WTC11 (cell line): ENCODE measurements at regions not wholly inside any gene's neighbourhood (a gene's known extent, or its start where the extent isn't known, plus 50 kb on each side); places are given as distances from the start of the nearest gene placed in this dataset.

ENCODE experiments used
- ATAC-seq: fragments of 200-7000 bp; cut with Tn5 transposase; 2 replicates; pipeline ENCODE4 v1.10.0; 2021; ENCODE audit warnings: mild to moderate bottlenecking, moderate library complexity
- CTCF ChIA-PET: fragments of 300-600 bp; sonication (Branson Sonifier 250); formaldehyde crosslinking; loops from one replicate; lab custom pipeline; 2021; ENCODE audit warnings: antibody characterized with exemption; lab: Charles Lee
- POLR2A ChIA-PET: fragments of 350-600 bp; sonication (Branson Sonifier 250); formaldehyde crosslinking; loops from one replicate; lab custom pipeline; 2021; ENCODE audit warnings: antibody characterized with exemption; lab: Charles Lee
- DNase-seq: peaks from one replicate; pipeline ENCODE4 v3.0.0; 2021; ENCODE audit warnings: low spot score
- H3K27ac Mint-ChIP-seq: 2 replicates; pipeline ENCODE4 v1.8.0; 2021; ENCODE audit warnings: mixed read lengths
- H3K27me3 Mint-ChIP-seq: 2 replicates; pipeline ENCODE4 v1.8.0; 2021; ENCODE audit warnings: low read depth, mild to moderate bottlenecking, moderate library complexity, mixed read lengths
- H3K36me3 Mint-ChIP-seq: 2 replicates; pipeline ENCODE4 v1.8.0; 2021; ENCODE audit warnings: mixed read lengths
- H3K4me1 Mint-ChIP-seq: 2 replicates; pipeline ENCODE4 v1.8.0; 2022; ENCODE audit warnings: mixed read lengths
- H3K4me3 Mint-ChIP-seq: 2 replicates; pipeline ENCODE4 v1.8.0; 2021; ENCODE audit warnings: mild to moderate bottlenecking, moderate library complexity, mixed read lengths
- H3K9me3 Mint-ChIP-seq: 2 replicates; pipeline ENCODE4 v1.8.0; 2021; ENCODE audit warnings: mixed read lengths
- ATF2 ChIP-seq: sonication (generic); formaldehyde crosslinking; IDR thresholded peaks from 2 replicates; pipeline ENCODE4 v1.8.1; 2022; ENCODE audit warnings: low read depth, missing genetic modification reagents, borderline replicate concordance
- CTCF ChIP-seq: fragments of 200-600 bp; IDR thresholded peaks from 2 replicates; pipeline ENCODE4 v1.8.0; 2022; ENCODE audit warnings: antibody characterized with exemption
- ETV6 ChIP-seq: sonication (generic); formaldehyde crosslinking; IDR thresholded peaks from 2 replicates; pipeline ENCODE4 v1.8.1; 2022; ENCODE audit warnings: mild to moderate bottlenecking, missing genetic modification reagents
- HMGXB4 ChIP-seq: sonication (generic); formaldehyde crosslinking; IDR thresholded peaks from 2 replicates; pipeline ENCODE4 v1.8.1; 2023; ENCODE audit warnings: mild to moderate bottlenecking, moderate library complexity, missing genetic modification reagents
- IRF1 ChIP-seq: sonication (generic); formaldehyde crosslinking; IDR thresholded peaks from 2 replicates; pipeline ENCODE4 v1.8.0; 2023; ENCODE audit warnings: missing genetic modification reagents
- JUN ChIP-seq: sonication (generic); formaldehyde crosslinking; IDR thresholded peaks from 2 replicates; pipeline ENCODE4 v1.8.0; 2023; ENCODE audit warnings: mild to moderate bottlenecking, missing genetic modification reagents
- NFE2L1 ChIP-seq: sonication (generic); formaldehyde crosslinking; IDR thresholded peaks from 2 replicates; pipeline ENCODE4 v1.8.1; 2023; ENCODE audit warnings: missing genetic modification reagents
- NFYB ChIP-seq: sonication (generic); formaldehyde crosslinking; conservative IDR thresholded peaks from 2 replicates; pipeline ENCODE4 v1.8.0; 2022; ENCODE audit warnings: low read depth, missing genetic modification reagents
- NR3C1 ChIP-seq: sonication (generic); formaldehyde crosslinking; conservative IDR thresholded peaks from 2 replicates; pipeline ENCODE4 v1.8.1; 2023; ENCODE audit warnings: low read depth, mild to moderate bottlenecking, missing genetic modification reagents
- PREB ChIP-seq: sonication (generic); formaldehyde crosslinking; IDR thresholded peaks from 2 replicates; pipeline ENCODE4 v1.8.1; 2022; ENCODE audit warnings: mild to moderate bottlenecking, missing genetic modification reagents, moderate library complexity, borderline replicate concordance
- TEAD1 ChIP-seq: sonication (generic); formaldehyde crosslinking; IDR thresholded peaks from 2 replicates; pipeline ENCODE4 v1.8.0; 2022; ENCODE audit warnings: mild to moderate bottlenecking, missing genetic modification reagents
- ZNF121 ChIP-seq: sonication (generic); formaldehyde crosslinking; IDR thresholded peaks from 2 replicates; pipeline ENCODE4 v1.8.0; 2023; ENCODE audit warnings: missing genetic modification reagents
- ZSCAN18 ChIP-seq: fragments of 250-450 bp; sonication (Bioruptor Pico); IDR thresholded peaks from 2 replicates; pipeline ENCODE4 v2.1.2; 2022; ENCODE audit warnings: mild to moderate bottlenecking, moderate library complexity

- H3K27me3 Mint-ChIP-seq = no peaks in the 10 kb centered on the region
- no peak overlapping the region for H3K27ac Mint-ChIP-seq
- no peak overlapping the region for H3K4me3 Mint-ChIP-seq
- DNase-seq (no peak), ATAC-seq (no peak)
- H3K9me3 Mint-ChIP-seq = no peaks in the 10 kb centered on the region
- no peaks in the 10 kb centered on the region for H3K36me3 Mint-ChIP-seq
- TF ChIP-seq ETV6 (CRISPR knock-in tag) = no peak
- POLR2A ChIA-PET = no interaction called here
- CTCF ChIA-PET = interaction anchor here (2.3 kb wide), 1 partner anchor 476 kb away, joined by 10 read pairs; no protein-coding TSS in a partner anchor
- peaks cover 23% of the 10 kb centered on the region for H3K4me1 Mint-ChIP-seq
Observed at GRCh38 chr3:115217292-115217677, 70.2 kb upstream of the ZBTB20 start.

GRCh38 chr3:115217678-115218451 lies 70.8 kb upstream of the ZBTB20 start:
- H3K4me3 Mint-ChIP-seq = no peak overlapping the region
- no peaks in the 10 kb centered on the region for H3K9me3 Mint-ChIP-seq
- no peaks in the 10 kb centered on the region for H3K36me3 Mint-ChIP-seq
- CTCF ChIA-PET = interaction anchor here (0.8 to 2.3 kb wide), 2 partner anchors 475 to 566 kb away, joined by 6 to 10 read pairs; no protein-coding TSS in a partner anchor
- ATAC-seq (peak; percentile 86), DNase-seq (peak; percentile 20)
- TF ChIP-seq CTCF = peak; percentile 60
- TF ChIP-seq PREB (CRISPR knock-in tag) = no peak
- TF ChIP-seq ZNF121 = no peak
- peaks cover 17% of the 10 kb centered on the region for H3K4me1 Mint-ChIP-seq
- H3K27ac Mint-ChIP-seq = no peak overlapping the region
- POLR2A ChIA-PET = interaction anchor here (0.6 kb wide), 1 partner anchor 473 kb away, joined by 6 read pairs; no protein-coding TSS in a partner anchor
- H3K27me3 Mint-ChIP-seq = no peaks in the 10 kb centered on the region

GRCh38 chr3:115218859-115219258 lies 71.8 kb upstream of the ZBTB20 start:
- no peaks in the 10 kb centered on the region for H3K9me3 Mint-ChIP-seq
- H3K36me3 Mint-ChIP-seq = no peaks in the 10 kb centered on the region
- no peak for TF ChIP-seq IRF1 (CRISPR knock-in tag)
- no peak for TF ChIP-seq TEAD1 (CRISPR knock-in tag)
- TF ChIP-seq NFE2L1 (CRISPR knock-in tag) = no peak
- no peak for TF ChIP-seq HMGXB4 (CRISPR knock-in tag)
- no peak for TF ChIP-seq NR3C1 (CRISPR knock-in tag)
- TF ChIP-seq NFYB = no peak
- DNase-seq (no peak), ATAC-seq (no peak)
- no peak overlapping the region for H3K4me3 Mint-ChIP-seq
- ChIA-PET POLR2A (no interaction called here), CTCF (interaction anchor here (0.8 to 2.3 kb wide), 2 partner anchors 141 to 474 kb away, joined by 3 to 10 read pairs; no protein-coding TSS in a partner anchor)
- no peak overlapping the region for H3K27ac Mint-ChIP-seq
- H3K27me3 Mint-ChIP-seq = no peaks in the 10 kb centered on the region
- peaks cover 11% of the 10 kb centered on the region for H3K4me1 Mint-ChIP-seq

- TF ChIP-seq ATF2 (CRISPR knock-in tag) (no peak), JUN (CRISPR knock-in tag) (no peak), ZSCAN18 (CRISPR knock-in tag) (no peak)
- POLR2A ChIA-PET = no interaction called here
- CTCF ChIA-PET = no interaction called here
Observed at GRCh38 chr3:115224687-115225086, 77.6 kb upstream of the ZBTB20 start.

More at GRCh38 chr3:115224687-115225086, 77.6 kb upstream of the ZBTB20 start:
- Mint-ChIP-seq H3K9me3 (no peaks in the 10 kb centered on the region), H3K27me3 (no peaks in the 10 kb centered on the region), H3K4me1 (no peaks in the 10 kb centered on the region), H3K36me3 (no peaks in the 10 kb centered on the region), H3K4me3 (no peak overlapping the region), H3K27ac (no peak overlapping the region)
- no peak for ATAC-seq
- no peak for DNase-seq
